ENCODE measurements at regions not wholly inside any gene's neighbourhood (a gene's known extent, or its start where the extent isn't known, plus 50 kb on each side); places are given as distances from the start of the nearest gene placed in this dataset.

DNA sequence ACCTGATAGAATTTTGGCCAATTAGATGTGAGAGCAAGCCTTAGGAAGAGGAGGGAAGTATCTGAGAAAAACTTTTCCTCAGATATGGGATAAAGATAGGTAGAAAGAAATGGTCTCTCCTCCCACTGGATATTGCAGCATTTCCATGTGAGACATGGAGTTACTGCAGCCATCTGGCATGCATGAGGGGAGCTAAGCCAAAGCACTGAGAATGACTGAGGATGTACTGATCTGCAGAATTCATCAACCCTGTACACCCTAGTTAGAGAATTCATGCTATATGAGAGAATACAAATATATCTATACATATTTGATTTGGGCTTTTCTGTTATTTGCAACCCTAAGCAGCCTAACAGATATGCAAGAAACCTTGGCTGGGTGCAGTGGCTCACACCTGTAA, 52.5 kb upstream of the RPL34 start:
- no peak for DNase-seq

DNA sequence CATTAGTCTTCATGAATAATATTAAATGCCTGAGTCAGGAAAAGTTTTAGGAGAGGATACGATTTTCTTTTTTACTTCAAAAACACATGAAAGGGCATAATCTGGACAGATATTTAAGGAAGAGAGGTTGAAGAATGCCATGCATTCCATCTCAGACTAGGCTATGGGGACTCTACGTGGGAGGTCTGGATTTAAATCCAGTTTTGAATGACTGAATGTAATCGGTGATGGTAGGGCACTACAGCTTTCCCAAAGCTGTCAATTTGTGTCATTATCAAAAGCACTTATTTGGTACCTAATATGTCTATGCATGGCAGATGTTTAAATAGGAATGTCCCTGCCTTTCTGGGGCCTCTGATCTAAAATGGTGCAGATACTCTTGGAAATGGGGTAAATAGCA, 59.3 kb upstream of the RPL34 start:
- no peak for DNase-seq

GRCh38 chr4:108560616-108561015, 59.8 kb upstream of the RPL34 start:
- no peak for DNase-seq

DNA sequence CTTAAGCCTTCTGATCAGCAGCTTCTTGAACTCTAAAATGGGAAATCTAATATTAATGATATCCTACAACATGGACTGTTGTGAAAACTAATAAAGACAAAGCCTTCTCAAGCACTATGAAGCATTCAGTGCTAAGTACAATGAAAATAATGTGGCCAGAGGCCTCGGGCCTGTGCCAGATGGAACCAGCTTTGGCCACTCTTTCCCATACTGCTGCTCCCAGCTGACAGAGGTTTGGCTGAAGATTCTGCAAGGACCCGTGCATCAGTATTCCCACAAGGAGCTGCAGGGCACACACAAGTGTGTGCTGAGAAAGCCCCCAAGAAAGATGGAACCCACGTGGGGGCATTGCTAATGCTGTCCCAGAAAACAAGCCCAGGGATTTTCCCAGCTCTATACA, 60.5 kb upstream of the RPL34 start:
- DNase-seq, result peak in 2 of 14 donors; percentile 0 to 2

- no peak for DNase-seq
Observed at GRCh38 chr4:108559068-108559793, 61.1 kb upstream of the RPL34 start.

GRCh38 chr4:108556588-108557200, 63.7 kb upstream of the RPL34 start:
- DNase-seq, result no peak

GRCh38 chr4:108556166-108556565, 64.2 kb upstream of the RPL34 start:
- no peak for DNase-seq

- no peak for DNase-seq
Observed at GRCh38 chr4:108555701-108556100, 64.7 kb upstream of the RPL34 start.

- DNase-seq, result no peak
Observed at GRCh38 chr4:108547682-108548081, 72.7 kb upstream of the RPL34 start.

DNA sequence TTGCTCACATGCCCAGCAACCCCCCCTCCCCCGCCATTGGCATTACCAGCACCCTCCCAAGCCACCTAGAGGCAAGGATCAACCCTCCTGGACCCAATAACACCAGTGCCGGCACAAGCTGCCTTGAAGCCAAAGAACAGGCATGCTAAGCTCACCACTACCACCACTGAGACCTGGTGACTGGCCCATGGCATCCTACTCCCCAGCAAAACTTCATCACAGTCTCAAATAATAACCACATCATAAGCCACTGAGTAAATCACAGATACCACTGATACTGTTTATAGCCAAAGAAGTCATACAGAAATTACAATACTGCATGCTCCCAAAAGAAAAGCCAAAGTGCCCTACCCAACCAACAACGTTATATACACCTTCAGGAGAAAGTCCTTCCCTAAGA, 73.6 kb upstream of the RPL34 start:
- no peak for DNase-seq

- DNase-seq, result no peak
Observed at GRCh38 chr4:108544481-108544880, 75.9 kb upstream of the RPL34 start.

- no peak for DNase-seq
Observed at GRCh38 chr4:108543359-108543968, 76.9 kb upstream of the RPL34 start.

GRCh38 chr4:108540536-108540935, 79.8 kb upstream of the RPL34 start:
- DNase-seq, result no peak

- no peak for DNase-seq
Observed at GRCh38 chr4:108536577-108536976, 83.8 kb upstream of the RPL34 start.

GRCh38 chr4:108535757-108536156, 84.6 kb upstream of the RPL34 start:
- no peak for DNase-seq

GRCh38 chr4:108533876-108534275, 86.5 kb upstream of the RPL34 start:
- no peak for DNase-seq

- DNase-seq, result no peak
Observed at GRCh38 chr4:108533245-108533844, 87.0 kb upstream of the RPL34 start.

- DNase-seq, result no peak
Observed at GRCh38 chr4:108532738-108533137, 87.6 kb upstream of the RPL34 start.

- no peak for DNase-seq
Observed at GRCh38 chr4:108532187-108532586, 88.2 kb upstream of the RPL34 start.

DNA sequence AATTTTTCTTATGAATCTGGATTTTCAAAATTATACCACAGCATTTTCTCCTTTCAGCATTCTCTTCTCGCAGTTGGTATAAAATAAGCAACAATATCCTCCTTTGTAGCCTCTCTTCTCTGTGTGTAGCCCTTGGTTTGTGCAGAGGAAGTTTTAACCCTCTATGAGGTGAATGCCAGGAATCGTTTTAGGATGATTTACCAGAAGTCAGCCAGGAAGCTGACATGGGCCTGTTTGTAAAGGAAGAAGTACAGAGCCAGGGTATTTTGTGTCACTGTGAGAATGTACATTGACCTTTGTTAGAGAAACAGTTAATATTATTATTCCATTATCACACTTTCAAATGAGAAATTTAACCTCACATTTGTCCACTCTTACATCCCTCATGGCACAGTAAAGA, 88.9 kb upstream of the RPL34 start:
- DNase-seq, result no peak

- DNase-seq, result no peak
Observed at GRCh38 chr4:108529984-108530905, 90.1 kb upstream of the RPL34 start.

- no peak for DNase-seq
Observed at GRCh38 chr4:108529102-108529501, 91.3 kb upstream of the RPL34 start.

DNA sequence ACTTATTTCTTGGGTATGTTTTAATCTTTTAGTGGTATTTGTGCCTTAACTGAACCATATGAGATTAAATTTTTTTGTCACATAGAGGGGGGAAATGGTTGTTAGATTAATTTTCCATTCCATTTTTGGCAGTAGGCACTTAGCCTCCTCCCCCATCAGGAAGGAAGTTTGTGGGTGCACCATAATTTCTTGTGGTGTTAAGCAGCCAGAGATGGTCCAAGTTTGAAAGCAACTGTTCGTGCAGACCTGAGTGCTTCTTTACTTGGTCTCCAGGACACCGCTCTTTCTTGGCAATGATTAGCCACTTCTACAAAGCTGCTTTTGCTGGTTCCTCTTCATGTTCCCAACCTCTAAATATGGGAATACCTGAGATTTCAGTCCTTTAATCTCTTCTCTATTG, 92.7 kb upstream of the RPL34 start:
- DNase-seq, result no peak
